Naive B cell (primary cell): ENCODE measurements at regions not wholly inside any gene's neighbourhood (a gene's known extent, or its start where the extent isn't known, plus 50 kb on each side); places are given as distances from the start of the nearest gene placed in this dataset.

ENCODE experiments used
- ATAC-seq, 2 donors: fragments of 150-1000 bp; cut with Tn5 transposase; 2 replicates each; pipeline ENCODE4 v1.10.0; 2021; ENCODE audit warnings: low read depth in 2 of 2, mild to moderate bottlenecking in 2 of 2, moderate library complexity in 2 of 2
- DNase-seq: peaks from one replicate; pipeline ENCODE4 v3.0.0; 2022
- H3K27ac Mint-ChIP-seq, 6 donors: one replicate each; pipeline ENCODE4 v1.8.0; 2020 to 2022; ENCODE audit warnings: mild to moderate bottlenecking in 6 of 6, mixed read lengths in 6 of 6, moderate library complexity in 5 of 6, inconsistent platforms in 2 of 6
- H3K27me3 Mint-ChIP-seq, 3 donors: one replicate each; pipeline ENCODE4 v1.8.0; 2021 to 2022; ENCODE audit warnings: mixed read lengths in 3 of 3, mild to moderate bottlenecking in 1 of 3
- H3K36me3 Mint-ChIP-seq, 2 donors: one replicate each; pipeline ENCODE4 v1.8.0; 2020 to 2022; ENCODE audit warnings: mixed read lengths in 2 of 2, inconsistent platforms in 1 of 2, mild to moderate bottlenecking in 1 of 2
- H3K4me1 Mint-ChIP-seq, 3 donors: one replicate each; pipeline ENCODE4 v1.8.0; 2020 to 2022; ENCODE audit warnings: mixed read lengths in 3 of 3, inconsistent platforms in 1 of 3, mild to moderate bottlenecking in 1 of 3, moderate library complexity in 1 of 3
- H3K4me3 Mint-ChIP-seq, 8 donors: one replicate each; pipeline ENCODE4 v1.8.0; 2020 to 2022; ENCODE audit warnings: mild to moderate bottlenecking in 8 of 8, mixed read lengths in 8 of 8, moderate library complexity in 8 of 8, inconsistent platforms in 2 of 8
- H3K9me3 Mint-ChIP-seq, 7 donors: one replicate each; pipeline ENCODE4 v1.8.0; 2020 to 2022; ENCODE audit warnings: mixed read lengths in 7 of 7, mild to moderate bottlenecking in 5 of 7, inconsistent platforms in 2 of 7, moderate library complexity in 1 of 7

DNA sequence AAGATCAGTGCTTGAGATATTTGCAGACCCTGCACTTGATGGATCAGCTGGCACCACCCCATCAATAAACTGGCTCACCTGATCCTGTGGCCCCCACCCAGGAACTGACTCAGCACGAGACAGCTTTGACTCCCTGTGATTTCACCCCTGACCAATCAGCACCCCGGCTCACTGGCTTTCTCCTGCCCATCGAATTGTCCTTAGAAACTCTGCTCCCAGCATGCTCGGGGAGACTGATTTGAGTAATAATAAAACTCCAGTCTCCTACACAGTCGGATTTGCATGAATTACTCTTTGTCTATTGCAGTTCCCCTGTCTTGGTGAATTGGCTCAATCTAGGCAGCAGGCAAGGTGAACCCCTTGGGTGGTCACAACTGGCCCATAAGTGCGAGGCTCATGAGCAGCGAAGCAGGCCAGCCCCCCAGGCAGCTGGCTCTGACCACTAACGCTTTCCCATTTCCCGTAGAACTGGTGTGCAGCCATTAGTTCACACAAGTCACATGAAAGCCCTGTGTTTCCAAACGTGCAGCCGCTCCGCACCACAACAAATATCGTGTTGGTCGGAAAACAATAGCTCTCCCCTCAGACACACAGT, 79.6 kb downstream of the RSPH3 start:
- no peaks in the 10 kb centered on the region for H3K36me3 Mint-ChIP-seq
- no peak overlapping the region for H3K4me3 Mint-ChIP-seq
- ATAC-seq (no peak), DNase-seq (no peak)
- no peaks in the 10 kb centered on the region for H3K27me3 Mint-ChIP-seq
- H3K4me1 Mint-ChIP-seq, result peaks cover 14 to 23% (median 19%) of the 10 kb centered on the region in 3 donors
- H3K27ac Mint-ChIP-seq, result peak overlapping the region in 1 of 6 donors; percentile 57
- no peaks in the 10 kb centered on the region for H3K9me3 Mint-ChIP-seq

DNA sequence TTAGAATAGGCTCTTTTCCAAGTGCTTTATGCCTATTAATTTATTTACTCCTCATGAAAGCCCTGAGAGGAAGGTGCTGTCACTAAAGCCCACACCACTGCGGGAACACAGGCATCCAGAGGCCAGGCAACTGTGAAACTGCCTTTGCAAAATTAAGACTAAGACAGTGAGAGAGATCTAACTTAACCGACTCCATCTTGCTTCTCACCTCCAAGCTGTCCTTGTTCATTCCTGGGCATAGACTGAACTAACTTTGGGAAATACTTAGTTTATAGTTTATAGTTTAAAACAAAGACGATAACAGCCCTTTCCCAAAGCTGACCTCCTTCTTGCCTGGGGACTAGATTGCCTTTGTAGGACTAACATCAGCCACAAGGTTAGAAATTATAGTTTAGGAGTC, 80.1 kb downstream of the RSPH3 start:
- H3K27me3 Mint-ChIP-seq, result no peaks in the 10 kb centered on the region
- H3K9me3 Mint-ChIP-seq, result peaks cover 0 to 3% (median 0%) of the 10 kb centered on the region in 7 donors
- peaks cover 19 to 28% (median 24%) of the 10 kb centered on the region in 3 donors for H3K4me1 Mint-ChIP-seq
- DNase-seq (no peak), ATAC-seq (no peak)
- H3K4me3 Mint-ChIP-seq, result peak overlapping the region in 1 of 8 donors; percentile 5
- no peaks in the 10 kb centered on the region for H3K36me3 Mint-ChIP-seq
- H3K27ac Mint-ChIP-seq, result no peak overlapping the region

DNA sequence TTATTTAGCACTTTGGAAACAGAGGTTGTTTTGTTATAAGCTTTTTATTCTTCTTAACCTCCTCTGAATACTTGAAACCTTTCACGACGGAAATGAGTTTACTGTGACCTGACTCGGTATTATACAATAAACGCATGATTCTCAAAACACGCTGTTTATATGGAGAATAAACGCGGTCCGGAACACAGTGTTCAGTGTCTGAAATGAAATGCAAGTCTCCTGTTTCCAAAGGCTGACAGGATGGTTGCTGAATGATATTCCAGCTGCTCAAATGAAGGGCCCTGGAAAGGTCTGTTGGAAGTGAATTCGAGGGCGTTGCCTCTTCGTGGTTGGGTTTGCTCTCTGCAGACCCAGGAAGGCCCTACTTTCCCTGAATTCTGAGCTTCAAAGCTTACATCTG, 83.4 kb downstream of the RSPH3 start:
- H3K9me3 Mint-ChIP-seq, result peaks cover 0 to 5% (median 0%) of the 10 kb centered on the region in 7 donors
- H3K27ac Mint-ChIP-seq, result peak overlapping the region in 2 of 6 donors; percentile 28 to 32
- H3K36me3 Mint-ChIP-seq, result no peaks in the 10 kb centered on the region
- no peaks in the 10 kb centered on the region for H3K27me3 Mint-ChIP-seq
- no peak for ATAC-seq
- no peak overlapping the region for H3K4me3 Mint-ChIP-seq
- H3K4me1 Mint-ChIP-seq, result peaks cover 40 to 56% (median 51%) of the 10 kb centered on the region in 3 donors
- no peak for DNase-seq

GRCh38 chr6:158914923-158915322, 85.1 kb downstream of the RSPH3 start:
- peaks cover 51 to 71% (median 58%) of the 10 kb centered on the region in 3 donors for H3K4me1 Mint-ChIP-seq

DNA sequence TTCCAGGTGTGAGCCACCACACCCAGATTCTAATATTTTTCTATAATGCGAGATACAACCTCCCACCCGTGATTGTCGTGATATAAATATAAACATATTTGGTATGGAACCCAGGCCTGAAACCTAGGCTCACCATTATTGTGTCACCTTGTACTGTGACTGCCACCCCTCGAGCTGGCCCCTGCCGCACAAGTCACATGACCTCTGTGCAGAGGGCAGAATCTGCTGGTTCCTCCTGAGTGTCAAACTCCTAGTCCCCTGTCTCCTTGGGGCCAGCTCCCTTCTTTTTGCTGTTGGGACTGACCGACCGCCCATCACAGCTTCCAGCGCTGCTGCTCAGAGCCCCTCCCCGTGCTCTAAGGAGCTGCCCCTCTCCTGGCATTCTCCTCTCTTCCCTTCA, 86.4 kb downstream of the RSPH3 start:
- Mint-ChIP-seq H3K4me1 (peaks cover 53 to 79% (median 63%) of the 10 kb centered on the region in 3 donors), H3K4me3 (peak overlapping the region in 1 of 8 donors; percentile 74), H3K36me3 (no peaks in the 10 kb centered on the region), H3K9me3 (peaks cover 0 to 5% (median 0%) of the 10 kb centered on the region in 7 donors), H3K27ac (peak overlapping the region in 5 of 6 donors; percentile 49 to 91 (median 65)), H3K27me3 (no peaks in the 10 kb centered on the region)
- ATAC-seq (no peak), DNase-seq (no peak)

More at GRCh38 chr6:158914923-158915322, 85.1 kb downstream of the RSPH3 start:
- Mint-ChIP-seq H3K9me3 (peaks cover 0 to 5% (median 0%) of the 10 kb centered on the region in 7 donors), H3K36me3 (no peaks in the 10 kb centered on the region), H3K4me3 (peak overlapping the region in 1 of 8 donors; percentile 68), H3K27me3 (no peaks in the 10 kb centered on the region), H3K27ac (peak overlapping the region in 5 of 6 donors; percentile 60 to 85 (median 65))
- DNase-seq, result no peak
- no peak for ATAC-seq

DNA sequence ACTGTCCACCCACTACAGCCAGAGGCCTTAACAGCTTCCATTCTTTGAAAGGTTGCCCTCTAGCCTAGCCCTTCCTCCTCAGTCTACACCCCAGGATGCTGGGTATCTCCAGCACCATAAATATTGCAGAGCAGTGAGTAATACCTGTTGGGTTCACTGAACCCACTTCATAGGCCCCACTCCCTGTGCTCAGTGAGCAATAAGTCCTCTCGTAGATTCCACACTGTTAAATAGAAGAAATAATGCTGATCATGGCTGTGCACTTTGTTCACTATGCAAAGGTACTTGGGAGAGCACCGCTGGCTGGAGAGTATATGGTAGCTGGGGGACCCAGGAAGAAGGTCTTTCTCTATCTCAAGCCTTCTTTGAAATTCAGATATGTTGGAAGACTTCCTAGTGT, 87.3 kb downstream of the RSPH3 start:
- peak overlapping the region; percentile 88 to 99 (median 98) for H3K27ac Mint-ChIP-seq
- H3K27me3 Mint-ChIP-seq, result no peaks in the 10 kb centered on the region
- peaks cover 52 to 77% (median 64%) of the 10 kb centered on the region in 3 donors for H3K4me1 Mint-ChIP-seq
- H3K9me3 Mint-ChIP-seq, result peaks cover 0 to 5% (median 0%) of the 10 kb centered on the region in 7 donors
- no peaks in the 10 kb centered on the region for H3K36me3 Mint-ChIP-seq
- H3K4me3 Mint-ChIP-seq, result peak overlapping the region in 4 of 8 donors; percentile 33 to 84 (median 46)
- DNase-seq, result no peak
- no peak for ATAC-seq

- Mint-ChIP-seq H3K36me3 (no peaks in the 10 kb centered on the region), H3K4me3 (peak overlapping the region; percentile 6 to 96 (median 85)), H3K27ac (peak overlapping the region; percentile 88 to 99 (median 98)), H3K4me1 (peaks cover 47 to 70% (median 58%) of the 10 kb centered on the region in 3 donors), H3K27me3 (no peaks in the 10 kb centered on the region), H3K9me3 (peaks cover 0 to 5% (median 3%) of the 10 kb centered on the region in 7 donors)
- no peak for DNase-seq
- no peak for ATAC-seq
Measured at GRCh38 chr6:158911746-158912480, 88.1 kb downstream of the RSPH3 start.

- Mint-ChIP-seq H3K36me3 (peaks cover 7 to 10% of the 10 kb centered on the region in 2 donors), H3K4me3 (peak overlapping the region; percentile 83 to 96 (median 88)), H3K9me3 (peaks cover 7 to 15% (median 9%) of the 10 kb centered on the region in 7 donors), H3K4me1 (peaks cover 46 to 70% (median 57%) of the 10 kb centered on the region in 3 donors), H3K27me3 (no peaks in the 10 kb centered on the region), H3K27ac (peak overlapping the region; percentile 93 to 99 (median 98))
- peak; percentile 89 to 90 for ATAC-seq
- DNase-seq, result peak; percentile 68
Measured at GRCh38 chr6:158910484-158911440, 89.2 kb downstream of the RSPH3 start.

DNA sequence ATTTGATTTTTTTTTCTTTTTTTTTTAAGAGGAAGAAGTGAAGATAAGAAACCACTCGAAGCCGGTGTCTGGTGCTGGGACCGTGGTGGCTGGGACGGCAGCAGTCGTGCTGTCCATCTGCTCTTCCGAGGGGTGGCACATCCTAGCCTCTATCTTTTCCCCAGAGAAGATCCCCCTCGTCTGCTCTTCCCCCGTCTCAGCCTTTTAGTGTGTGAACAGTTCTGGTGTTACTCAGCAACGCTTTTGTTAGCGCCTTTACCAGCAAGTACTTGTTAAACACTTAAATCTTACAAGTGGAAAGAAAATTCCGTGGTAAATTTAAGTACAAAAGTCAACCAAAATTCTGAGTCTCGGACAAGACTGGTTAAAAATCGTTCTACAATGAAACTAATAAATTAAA, 90.1 kb downstream of the RSPH3 start:
- Mint-ChIP-seq H3K9me3 (peaks cover 13 to 23% (median 16%) of the 10 kb centered on the region in 7 donors), H3K27me3 (no peaks in the 10 kb centered on the region), H3K27ac (peak overlapping the region; percentile 93 to 99 (median 98)), H3K4me1 (peaks cover 42 to 66% (median 49%) of the 10 kb centered on the region in 3 donors), H3K4me3 (peak overlapping the region; percentile 47 to 96 (median 85)), H3K36me3 (peaks cover 13 to 18% of the 10 kb centered on the region in 2 donors)
- ATAC-seq (no peak), DNase-seq (no peak)

DNA sequence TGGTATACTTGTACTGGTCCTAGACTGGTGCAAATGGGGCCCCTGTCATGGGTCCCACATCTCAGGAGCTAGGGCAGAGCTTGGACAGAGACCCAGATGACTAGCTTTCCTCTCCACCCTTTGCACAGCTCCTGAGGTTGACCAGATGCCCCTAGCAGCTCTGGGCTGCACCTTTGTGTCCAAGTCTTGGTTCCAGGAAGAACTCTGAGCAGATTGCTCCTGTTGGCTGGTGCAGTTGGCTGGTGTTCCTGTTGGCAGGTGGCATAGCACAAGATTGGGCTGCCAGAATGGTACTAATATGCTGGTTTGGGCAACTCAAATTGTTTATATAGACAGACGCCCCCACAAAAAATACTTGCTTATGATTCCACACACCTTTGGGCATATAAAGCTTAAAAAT, 89.4 kb upstream of the EZR start:
- H3K4me1 Mint-ChIP-seq, result peaks cover 31 to 53% (median 39%) of the 10 kb centered on the region in 3 donors
- H3K36me3 Mint-ChIP-seq, result peaks cover 16 to 22% of the 10 kb centered on the region in 2 donors
- ATAC-seq, result no peak
- DNase-seq, result no peak
- H3K27me3 Mint-ChIP-seq, result no peaks in the 10 kb centered on the region
- peaks cover 14 to 36% (median 19%) of the 10 kb centered on the region in 7 donors for H3K9me3 Mint-ChIP-seq
- H3K4me3 Mint-ChIP-seq, result peak overlapping the region in 3 of 8 donors; percentile 29 to 60 (median 45)
- H3K27ac Mint-ChIP-seq, result peak overlapping the region in 1 of 6 donors; percentile 81

GRCh38 chr6:158907931-158908330, 88.8 kb upstream of the EZR start:
- DNase-seq (no peak), ATAC-seq (no peak)
- Mint-ChIP-seq H3K4me1 (peaks cover 29 to 46% (median 39%) of the 10 kb centered on the region in 3 donors), H3K27ac (no peak overlapping the region), H3K27me3 (no peaks in the 10 kb centered on the region), H3K36me3 (peaks cover 16 to 22% of the 10 kb centered on the region in 2 donors), H3K4me3 (peak overlapping the region in 2 of 8 donors; percentile 25 to 77), H3K9me3 (peaks cover 14 to 37% (median 19%) of the 10 kb centered on the region in 7 donors)

GRCh38 chr6:158906926-158907325, 87.8 kb upstream of the EZR start:
- Mint-ChIP-seq H3K27ac (peak overlapping the region in 1 of 6 donors; percentile 2), H3K4me1 (peaks cover 19 to 36% (median 29%) of the 10 kb centered on the region in 3 donors), H3K27me3 (no peaks in the 10 kb centered on the region), H3K4me3 (no peak overlapping the region), H3K9me3 (peaks cover 14 to 37% (median 19%) of the 10 kb centered on the region in 7 donors), H3K36me3 (peaks cover 16 to 22% of the 10 kb centered on the region in 2 donors)
- ATAC-seq (no peak), DNase-seq (no peak)
